KMS-11 (cell line): ENCODE measurements at regions not wholly inside any gene's neighbourhood (a gene's known extent, or its start where the extent isn't known, plus 50 kb on each side); places are given as distances from the start of the nearest gene placed in this dataset.

Experiments
- H2AFZ ChIP-seq: fragments of 200-600 bp; sonication (generic); 2 replicates; pipeline ENCODE4 v1.6.1; 2016; ENCODE audit warnings: antibody characterized with exemption, mixed run types, low read depth
- H3K27ac ChIP-seq: fragments of 200-600 bp; sonication (generic); 2 replicates; pipeline ENCODE4 v1.6.1; 2016; ENCODE audit warnings: mild to moderate bottlenecking, mixed run types
- H3K27me3 ChIP-seq: fragments of 200-600 bp; sonication (generic); 2 replicates; pipeline ENCODE4 v1.6.1; 2017; ENCODE audit warnings: mild to moderate bottlenecking, low read depth, mixed run types, moderate library complexity; ENCODE audit not compliant: insufficient read depth
- H3K36me3 ChIP-seq: fragments of 200-600 bp; sonication (generic); 2 replicates; pipeline ENCODE4 v1.6.1; 2017; ENCODE audit warnings: mild to moderate bottlenecking, mixed run types; ENCODE audit not compliant: insufficient read depth
- H3K4me1 ChIP-seq: fragments of 200-600 bp; sonication (generic); 2 replicates; pipeline ENCODE4 v1.6.1; 2016; ENCODE audit warnings: mild to moderate bottlenecking, low read depth, mixed run types; ENCODE audit not compliant: poor library complexity, severe bottlenecking
- H3K4me2 ChIP-seq: fragments of 200-600 bp; sonication (generic); 2 replicates; pipeline ENCODE4 v1.7.0; 2016; ENCODE audit warnings: mild to moderate bottlenecking, mixed run types
- H3K4me3 ChIP-seq: fragments of 200-600 bp; sonication (generic); IDR thresholded peaks from 2 replicates; pipeline ENCODE4 v1.6.1; 2017; ENCODE audit warnings: low read depth, low read length, mixed read lengths; ENCODE audit not compliant: insufficient read depth
- H3K79me2 ChIP-seq: fragments of 200-600 bp; sonication (generic); 2 replicates; pipeline ENCODE4 v1.6.1; 2016; ENCODE audit warnings: low read depth, mixed run types; ENCODE audit not compliant: insufficient read depth
- H3K9ac ChIP-seq: fragments of 200-600 bp; sonication (generic); 2 replicates; pipeline ENCODE4 v1.6.1; 2016; ENCODE audit warnings: mild to moderate bottlenecking, mixed run types
- H4K20me1 ChIP-seq: fragments of 200-600 bp; sonication (generic); 2 replicates; pipeline ENCODE4 v1.6.1; 2016; ENCODE audit warnings: mild to moderate bottlenecking, mixed run types; ENCODE audit not compliant: insufficient read depth
- TF ChIP-seq, protein P1 (sequence below): fragments of 200-600 bp; sonication (generic); conservative IDR thresholded peaks from 2 replicates; pipeline ENCODE4 v1.6.1; 2017; ENCODE audit warnings: low read depth, mild to moderate bottlenecking, antibody characterized with exemption, low read length, moderate library complexity, mixed read lengths

DNA sequence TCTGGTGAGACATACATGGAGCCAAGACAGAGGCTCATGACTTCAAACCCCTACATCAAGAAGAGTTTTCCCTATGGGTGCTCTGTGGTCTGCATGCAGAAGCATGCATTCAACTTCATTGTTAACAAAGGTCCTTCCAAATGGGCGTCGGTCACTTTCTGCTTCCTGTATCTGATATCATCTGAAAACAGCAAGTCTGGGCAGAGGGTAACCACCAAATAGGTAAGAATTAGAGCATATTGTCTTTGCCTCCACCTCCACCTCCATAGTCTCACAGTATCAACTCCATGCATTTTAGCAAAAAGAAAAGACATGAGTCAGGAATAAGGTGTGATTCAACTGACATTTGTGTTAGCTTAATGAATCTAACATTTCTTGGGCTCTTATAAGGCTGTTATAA is 462.9 kb downstream of the DMRT2 start:
- Histone ChIP-seq H3K4me3 (no peak overlapping the region), H3K27ac (no peak overlapping the region), H3K36me3 (no peaks in the 10 kb centered on the region), H4K20me1 (no peaks in the 10 kb centered on the region), H2AFZ (no peak overlapping the region), H3K9ac (no peak overlapping the region), H3K79me2 (no peaks in the 10 kb centered on the region), H3K4me2 (no peak overlapping the region), H3K27me3 (no peaks in the 10 kb centered on the region), H3K4me1 (no peaks in the 10 kb centered on the region)
- TF ChIP-seq, protein P1, sequence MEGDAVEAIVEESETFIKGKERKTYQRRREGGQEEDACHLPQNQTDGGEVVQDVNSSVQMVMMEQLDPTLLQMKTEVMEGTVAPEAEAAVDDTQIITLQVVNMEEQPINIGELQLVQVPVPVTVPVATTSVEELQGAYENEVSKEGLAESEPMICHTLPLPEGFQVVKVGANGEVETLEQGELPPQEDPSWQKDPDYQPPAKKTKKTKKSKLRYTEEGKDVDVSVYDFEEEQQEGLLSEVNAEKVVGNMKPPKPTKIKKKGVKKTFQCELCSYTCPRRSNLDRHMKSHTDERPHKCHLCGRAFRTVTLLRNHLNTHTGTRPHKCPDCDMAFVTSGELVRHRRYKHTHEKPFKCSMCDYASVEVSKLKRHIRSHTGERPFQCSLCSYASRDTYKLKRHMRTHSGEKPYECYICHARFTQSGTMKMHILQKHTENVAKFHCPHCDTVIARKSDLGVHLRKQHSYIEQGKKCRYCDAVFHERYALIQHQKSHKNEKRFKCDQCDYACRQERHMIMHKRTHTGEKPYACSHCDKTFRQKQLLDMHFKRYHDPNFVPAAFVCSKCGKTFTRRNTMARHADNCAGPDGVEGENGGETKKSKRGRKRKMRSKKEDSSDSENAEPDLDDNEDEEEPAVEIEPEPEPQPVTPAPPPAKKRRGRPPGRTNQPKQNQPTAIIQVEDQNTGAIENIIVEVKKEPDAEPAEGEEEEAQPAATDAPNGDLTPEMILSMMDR, result no peak

DNA sequence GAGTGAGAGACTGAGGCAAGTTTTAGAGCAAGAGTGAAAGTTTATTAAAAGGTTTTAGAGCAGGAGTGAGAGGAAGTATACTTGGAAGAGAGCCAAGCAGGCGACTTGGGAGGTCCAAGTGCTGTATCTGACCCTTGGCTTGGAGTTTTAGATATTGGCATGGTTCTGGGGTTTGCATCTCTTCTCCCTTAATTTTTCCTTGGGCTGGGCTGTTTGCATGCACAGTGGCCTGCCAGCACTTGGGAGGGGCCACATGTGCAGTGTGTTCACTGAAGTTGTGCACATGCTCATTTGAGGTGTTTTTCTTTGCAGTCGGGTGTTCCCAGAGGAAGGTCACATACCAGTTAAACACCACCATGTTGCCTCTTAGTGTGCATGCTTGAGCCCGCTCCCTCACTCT is 464.1 kb downstream of the DMRT2 start:
- H3K27me3 ChIP-seq, result no peaks in the 10 kb centered on the region
- no peak overlapping the region for H3K4me3 ChIP-seq
- no peak overlapping the region for H3K27ac ChIP-seq
- H3K79me2 ChIP-seq, result no peaks in the 10 kb centered on the region
- no peaks in the 10 kb centered on the region for H3K36me3 ChIP-seq
- H2AFZ ChIP-seq, result no peak overlapping the region
- no peak overlapping the region for H3K4me2 ChIP-seq
- H3K4me1 ChIP-seq, result no peaks in the 10 kb centered on the region
- no peaks in the 10 kb centered on the region for H4K20me1 ChIP-seq
- H3K9ac ChIP-seq, result no peak overlapping the region
- TF ChIP-seq, protein P1, result no peak

DNA sequence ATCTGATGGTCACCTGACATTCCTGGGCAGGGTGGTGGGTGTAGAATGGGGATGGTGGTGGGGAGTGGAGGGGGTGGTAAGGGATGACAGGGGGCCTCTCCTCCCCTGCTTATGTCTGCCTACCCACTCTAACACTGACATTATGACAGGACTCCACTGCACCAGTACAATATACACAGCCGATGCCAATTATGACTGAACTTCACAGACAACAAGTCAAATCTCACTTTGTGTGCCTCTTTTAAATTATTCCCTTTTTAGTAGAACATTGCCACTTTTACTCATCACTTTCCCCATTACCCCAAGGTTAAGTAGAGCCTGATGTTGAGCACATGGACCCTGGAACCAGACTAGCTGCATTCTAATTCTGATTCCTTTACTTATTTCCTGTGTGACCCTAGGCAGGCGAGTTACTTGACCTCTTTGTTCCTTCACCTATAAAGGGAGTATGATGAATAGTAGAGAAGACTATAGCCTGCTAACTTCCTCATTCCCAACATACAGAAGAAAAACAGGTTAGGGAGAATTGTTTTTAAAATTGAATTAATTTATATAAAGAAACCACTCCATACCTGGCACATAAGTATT is 464.7 kb downstream of the DMRT2 start:
- Histone ChIP-seq H3K4me1 (no peaks in the 10 kb centered on the region), H2AFZ (no peak overlapping the region), H3K79me2 (no peaks in the 10 kb centered on the region), H4K20me1 (no peaks in the 10 kb centered on the region), H3K4me3 (no peak overlapping the region), H3K36me3 (no peaks in the 10 kb centered on the region), H3K4me2 (no peak overlapping the region), H3K27ac (no peak overlapping the region), H3K27me3 (no peaks in the 10 kb centered on the region), H3K9ac (no peak overlapping the region)
- TF ChIP-seq, protein P1, result no peak

DNA sequence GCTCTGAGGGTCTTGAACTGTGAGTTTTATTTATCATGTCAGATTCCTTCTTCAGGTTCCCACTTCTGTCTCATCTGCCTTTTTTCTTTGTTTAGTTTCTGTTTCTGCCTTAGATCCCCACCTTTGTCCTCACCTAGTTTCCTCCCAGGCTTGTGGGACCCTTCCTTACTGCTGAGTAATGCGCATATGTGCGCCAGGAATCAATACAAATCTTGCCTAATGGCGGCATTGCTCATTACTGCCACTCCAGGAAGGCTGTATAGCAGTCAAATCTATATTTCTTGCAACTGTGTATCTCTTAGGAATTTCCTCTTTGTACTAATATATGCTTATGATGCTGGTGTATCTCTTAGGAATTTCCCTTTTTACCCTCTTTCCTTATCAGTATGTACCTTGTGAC is 465.4 kb downstream of the DMRT2 start:
- Histone ChIP-seq H3K9ac (no peak overlapping the region), H3K4me1 (no peaks in the 10 kb centered on the region), H4K20me1 (no peaks in the 10 kb centered on the region), H3K27me3 (no peaks in the 10 kb centered on the region), H3K36me3 (no peaks in the 10 kb centered on the region), H3K4me2 (no peak overlapping the region), H3K27ac (no peak overlapping the region), H2AFZ (no peak overlapping the region), H3K4me3 (no peak overlapping the region), H3K79me2 (no peaks in the 10 kb centered on the region)
- TF ChIP-seq, protein P1, result no peak
